ENCODE measurements at regions not wholly inside any gene's neighbourhood (a gene's known extent, or its start where the extent isn't known, plus 50 kb on each side); places are given as distances from the start of the nearest gene placed in this dataset.

DNA sequence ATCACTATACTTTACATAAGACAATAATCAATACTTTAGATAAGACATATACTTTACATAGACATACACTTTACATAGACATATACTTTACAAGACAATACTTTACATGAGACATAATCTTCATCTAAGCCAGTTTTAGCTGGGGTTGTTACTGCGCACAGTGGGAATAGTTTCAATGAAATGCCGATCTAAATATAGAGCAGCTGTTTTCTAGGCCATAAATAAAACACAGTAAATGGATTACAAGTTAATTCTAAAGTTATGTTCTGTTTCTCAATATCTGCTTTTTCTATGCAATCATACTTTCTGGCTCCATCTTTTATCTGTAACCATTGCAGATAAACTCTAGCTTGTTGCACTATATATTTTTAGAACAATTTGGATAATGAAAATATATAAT lies 1470.6 kb upstream of the PABPC4L start:
- TF ChIP-seq ESRRG (CRISPR knock-in tag; IDR thresholded peaks at IDR 0.05) = no peak
- TF ChIP-seq, protein P1, sequence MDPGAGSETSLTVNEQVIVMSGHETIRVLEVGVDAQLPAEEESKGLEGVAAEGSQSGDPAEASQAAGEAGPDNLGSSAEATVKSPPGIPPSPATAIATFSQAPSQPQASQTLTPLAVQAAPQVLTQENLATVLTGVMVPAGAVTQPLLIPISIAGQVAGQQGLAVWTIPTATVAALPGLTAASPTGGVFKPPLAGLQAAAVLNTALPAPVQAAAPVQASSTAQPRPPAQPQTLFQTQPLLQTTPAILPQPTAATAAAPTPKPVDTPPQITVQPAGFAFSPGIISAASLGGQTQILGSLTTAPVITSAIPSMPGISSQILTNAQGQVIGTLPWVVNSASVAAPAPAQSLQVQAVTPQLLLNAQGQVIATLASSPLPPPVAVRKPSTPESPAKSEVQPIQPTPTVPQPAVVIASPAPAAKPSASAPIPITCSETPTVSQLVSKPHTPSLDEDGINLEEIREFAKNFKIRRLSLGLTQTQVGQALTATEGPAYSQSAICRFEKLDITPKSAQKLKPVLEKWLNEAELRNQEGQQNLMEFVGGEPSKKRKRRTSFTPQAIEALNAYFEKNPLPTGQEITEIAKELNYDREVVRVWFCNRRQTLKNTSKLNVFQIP (CRISPR knock-in tag; IDR thresholded peaks at IDR 0.05; ENCODE audit: borderline replicate concordance, low read depth) = no peak
- no peak for ATAC-seq

DNA sequence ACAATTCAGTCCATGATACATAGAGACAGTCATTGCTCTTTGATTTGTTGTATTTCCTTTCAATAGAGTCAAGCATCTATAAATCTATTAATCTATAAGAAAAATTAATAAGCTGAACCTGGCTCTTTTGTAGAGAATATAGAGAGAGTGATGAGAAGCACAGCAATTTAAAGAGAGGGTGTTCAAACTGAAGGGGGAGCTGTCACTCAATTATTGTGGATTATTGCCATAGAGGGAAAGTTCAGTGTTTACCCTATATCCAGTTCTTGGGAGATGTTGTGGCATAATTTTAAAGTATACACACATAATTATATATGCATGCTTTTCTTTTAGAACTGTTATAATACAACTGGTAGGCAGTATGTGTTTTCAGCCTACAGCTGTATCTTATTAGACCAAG lies 1469.0 kb upstream of the PABPC4L start:
- TF ChIP-seq ZNF70 (CRISPR knock-in tag; IDR thresholded peaks at IDR 0.05) = no peak
- TF ChIP-seq ARNTL (CRISPR knock-in tag; IDR thresholded peaks at IDR 0.05; ENCODE audit: borderline replicate concordance, low read depth) = no peak
- TF ChIP-seq BACH2 (CRISPR knock-in tag; IDR thresholded peaks at IDR 0.05; ENCODE audit: borderline replicate concordance) = no peak
- TF ChIP-seq OSR1 (CRISPR knock-in tag; IDR thresholded peaks at IDR 0.05) = no peak
- TF ChIP-seq GLIS3 (CRISPR knock-in tag; IDR thresholded peaks at IDR 0.05) = no peak
- no peak for TF ChIP-seq CSDC2 (CRISPR knock-in tag; IDR thresholded peaks at IDR 0.05)
- no peak for ATAC-seq

All from SK-N-SH treated with all-trans-retinoic acid at 6 μM for 48 hours (cell line).